Dendritic cell treated with granulocyte-macrophage colony-stimulating factor and Interleukin-4, amounts not matched to agents 40 ng/mL and 50 ng/mL, for 4 days (primary cell): ENCODE measurements at regions not wholly inside any gene's neighbourhood (a gene's known extent, or its start where the extent isn't known, plus 50 kb on each side); places are given as distances from the start of the nearest gene placed in this dataset.
"Not testable (repeated sequence)": the region's sequence is repeated elsewhere in the genome, so short reads cannot be mapped to it uniquely, and the experiment has no call there.

ENCODE experiments used
- H3K27ac Mint-ChIP-seq: one replicate; pipeline ENCODE4 v1.8.0; 2022; ENCODE audit warnings: mild to moderate bottlenecking, mixed read lengths
- H3K27me3 Mint-ChIP-seq: one replicate; pipeline ENCODE4 v1.8.0; 2022; ENCODE audit warnings: mild to moderate bottlenecking, mixed read lengths
- H3K36me3 Mint-ChIP-seq: one replicate; pipeline ENCODE4 v1.8.0; 2022; ENCODE audit warnings: low read depth, mixed read lengths
- H3K4me1 Mint-ChIP-seq: one replicate; pipeline ENCODE4 v1.8.0; 2022; ENCODE audit warnings: low read depth, mixed read lengths
- H3K4me3 Mint-ChIP-seq: one replicate; pipeline ENCODE4 v1.8.0; 2022; ENCODE audit warnings: mild to moderate bottlenecking, moderate library complexity, mixed read lengths
- H3K9me3 Mint-ChIP-seq: one replicate; pipeline ENCODE4 v1.8.0; 2022; ENCODE audit warnings: mixed read lengths
- intact Hi-C: fragments of 100-400 bp; cut with micrococcal nuclease; formaldehyde crosslinking; loops from one replicate; pipeline ENCODE4 v1.15.0; 2022

DNA sequence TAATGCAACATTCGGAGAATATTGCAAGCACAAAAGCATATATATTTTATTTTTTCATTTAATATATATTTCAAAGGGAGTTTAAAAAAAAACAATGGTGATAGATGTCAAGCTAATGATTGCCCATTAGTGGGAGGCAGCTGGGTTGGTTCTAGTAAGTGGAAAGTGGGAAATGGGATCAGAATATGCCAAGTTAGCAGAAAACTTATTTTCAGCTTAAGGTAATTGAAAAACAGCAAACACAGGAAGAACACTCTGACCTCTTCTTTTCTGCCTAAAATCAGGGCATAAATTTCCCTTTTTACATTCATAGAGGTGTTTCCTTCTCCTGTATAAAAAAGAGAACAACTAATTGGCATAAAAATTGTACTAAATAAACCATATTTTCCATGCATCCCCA lies 535.3 kb upstream of the SYT4 start:
- H3K27me3 Mint-ChIP-seq, result no peaks in the 10 kb centered on the region
- intact Hi-C loops, result no loop called here
- H3K27ac Mint-ChIP-seq, result no peak overlapping the region
- peaks cover under 1% of the 10 kb centered on the region for H3K9me3 Mint-ChIP-seq
- H3K4me1 Mint-ChIP-seq, result no peaks in the 10 kb centered on the region
- H3K36me3 Mint-ChIP-seq, result no peaks in the 10 kb centered on the region
- H3K4me3 Mint-ChIP-seq, result no peak overlapping the region

DNA sequence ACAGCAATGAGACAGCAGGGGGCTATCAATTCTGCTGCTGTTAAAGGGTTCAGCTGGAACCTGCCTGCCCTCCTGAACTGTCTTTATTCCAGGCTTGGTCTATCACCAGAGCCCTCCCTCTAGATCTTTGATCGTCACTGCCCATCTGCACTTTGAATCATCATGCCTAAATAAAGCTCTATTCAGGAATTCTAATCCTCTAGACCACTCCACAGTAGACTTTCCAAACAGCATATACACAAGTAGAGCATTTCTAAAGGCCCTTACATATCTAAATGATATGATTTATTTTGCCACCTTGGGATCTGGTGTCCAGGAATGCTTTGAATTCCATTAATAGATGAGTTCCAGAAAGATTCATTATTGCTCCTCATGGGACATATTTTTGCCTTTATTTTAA lies 542.1 kb upstream of the SYT4 start:
- no peak overlapping the region for H3K4me3 Mint-ChIP-seq
- H3K36me3 Mint-ChIP-seq, result no peaks in the 10 kb centered on the region
- intact Hi-C loops, result no loop called here
- no peaks in the 10 kb centered on the region for H3K27me3 Mint-ChIP-seq
- H3K4me1 Mint-ChIP-seq, result no peaks in the 10 kb centered on the region
- H3K9me3 Mint-ChIP-seq, result peaks cover 9% of the 10 kb centered on the region
- no peak overlapping the region for H3K27ac Mint-ChIP-seq

DNA sequence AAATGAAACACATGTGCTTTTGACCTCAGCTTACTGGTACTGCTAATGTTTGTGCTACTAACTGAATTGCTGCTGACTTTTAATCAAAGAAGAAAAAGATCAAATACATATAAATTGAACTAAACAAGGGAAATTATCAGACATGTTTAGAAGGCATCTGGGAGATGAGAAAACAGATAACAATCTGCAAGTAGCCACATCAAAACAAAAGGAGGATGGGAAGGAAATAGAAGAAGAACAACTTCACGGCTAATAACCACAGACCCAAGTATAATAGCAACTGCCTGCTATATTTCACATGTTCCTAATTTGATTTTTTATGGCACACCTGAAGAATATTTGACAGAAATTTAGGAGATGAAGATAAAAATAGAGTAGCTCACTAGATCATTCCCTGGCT lies 542.6 kb upstream of the SYT4 start:
- H3K27ac Mint-ChIP-seq, result no peak overlapping the region
- no peak overlapping the region for H3K4me3 Mint-ChIP-seq
- H3K36me3 Mint-ChIP-seq, result no peaks in the 10 kb centered on the region
- peaks cover 9% of the 10 kb centered on the region for H3K9me3 Mint-ChIP-seq
- no peaks in the 10 kb centered on the region for H3K4me1 Mint-ChIP-seq
- intact Hi-C loops, result no loop called here
- H3K27me3 Mint-ChIP-seq, result no peaks in the 10 kb centered on the region

DNA sequence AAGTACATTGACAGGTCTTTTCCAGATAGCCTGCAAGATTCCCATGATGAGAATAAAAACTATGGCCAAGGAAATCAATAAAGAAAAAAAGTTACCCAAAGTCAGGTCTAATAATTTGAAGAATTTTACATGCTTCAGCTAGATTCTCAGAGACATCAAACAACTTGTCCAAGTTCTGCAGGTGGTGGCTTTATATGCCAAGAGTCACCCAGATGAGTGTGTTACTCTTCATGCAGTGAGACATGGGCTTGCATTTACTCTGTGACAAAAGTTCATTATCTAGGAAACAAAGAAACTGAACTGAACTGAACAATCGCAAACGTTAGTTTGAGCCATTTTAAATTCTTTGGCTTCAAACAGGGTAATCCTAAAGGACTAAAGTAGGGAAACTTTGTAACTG lies 548.5 kb upstream of the SYT4 start:
- no peaks in the 10 kb centered on the region for H3K9me3 Mint-ChIP-seq
- H3K36me3 Mint-ChIP-seq, result no peaks in the 10 kb centered on the region
- H3K27ac Mint-ChIP-seq, result no peak overlapping the region
- no peaks in the 10 kb centered on the region for H3K4me1 Mint-ChIP-seq
- intact Hi-C loops, result no loop called here
- H3K4me3 Mint-ChIP-seq, result no peak overlapping the region
- no peaks in the 10 kb centered on the region for H3K27me3 Mint-ChIP-seq

DNA sequence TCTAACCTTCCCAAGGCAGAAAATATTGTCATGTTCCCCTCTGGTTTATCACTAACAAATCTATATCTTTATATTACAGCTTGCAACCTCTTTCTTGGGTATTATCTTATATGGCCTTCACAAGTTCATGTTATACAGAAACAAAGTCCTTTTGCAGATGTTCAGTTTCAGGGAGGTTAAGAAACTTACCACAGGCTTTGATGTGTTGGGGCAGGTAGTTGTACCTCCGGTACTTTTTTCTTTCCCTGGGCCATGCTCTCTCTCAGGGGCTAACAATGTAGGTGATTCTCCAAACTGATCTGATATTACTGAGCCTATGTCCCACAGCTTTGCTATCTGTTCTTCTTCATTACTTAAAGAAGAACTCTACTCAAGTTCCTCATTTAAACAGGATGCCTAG lies 548.9 kb upstream of the SYT4 start:
- Mint-ChIP-seq H3K9me3 (no peaks in the 10 kb centered on the region), H3K27me3 (no peaks in the 10 kb centered on the region)

DNA sequence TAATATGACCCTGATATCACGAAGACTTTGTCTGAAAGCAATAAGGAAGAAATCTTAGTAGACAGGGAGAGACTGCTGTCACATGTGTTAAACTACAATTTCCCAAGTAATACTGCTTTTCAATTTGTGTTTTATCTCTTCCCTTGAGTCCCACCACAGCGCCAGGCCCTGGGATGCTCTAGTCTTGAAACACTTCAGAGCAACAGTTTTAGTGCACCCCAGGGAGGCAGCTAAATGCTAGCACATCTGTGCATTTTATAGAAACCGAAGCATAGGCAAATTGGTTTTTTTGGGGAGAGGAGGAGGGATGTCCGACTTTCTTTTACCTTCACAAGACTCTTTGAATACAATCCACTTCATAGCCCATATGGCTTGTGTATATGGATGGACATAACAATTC lies 550.0 kb upstream of the SYT4 start:
- no peaks in the 10 kb centered on the region for H3K27me3 Mint-ChIP-seq
- H3K4me1 Mint-ChIP-seq, result no peaks in the 10 kb centered on the region
- no peak overlapping the region for H3K27ac Mint-ChIP-seq
- H3K36me3 Mint-ChIP-seq, result no peaks in the 10 kb centered on the region
- intact Hi-C loops, result no loop called here
- no peak overlapping the region for H3K4me3 Mint-ChIP-seq
- H3K9me3 Mint-ChIP-seq, result no peaks in the 10 kb centered on the region

More for the DNA sequence above, 548.9 kb upstream of the SYT4 start:
- intact Hi-C loops, result no loop called here
- no peak overlapping the region for H3K4me3 Mint-ChIP-seq
- H3K4me1 Mint-ChIP-seq, result no peaks in the 10 kb centered on the region
- H3K36me3 Mint-ChIP-seq, result no peaks in the 10 kb centered on the region
- no peak overlapping the region for H3K27ac Mint-ChIP-seq

DNA sequence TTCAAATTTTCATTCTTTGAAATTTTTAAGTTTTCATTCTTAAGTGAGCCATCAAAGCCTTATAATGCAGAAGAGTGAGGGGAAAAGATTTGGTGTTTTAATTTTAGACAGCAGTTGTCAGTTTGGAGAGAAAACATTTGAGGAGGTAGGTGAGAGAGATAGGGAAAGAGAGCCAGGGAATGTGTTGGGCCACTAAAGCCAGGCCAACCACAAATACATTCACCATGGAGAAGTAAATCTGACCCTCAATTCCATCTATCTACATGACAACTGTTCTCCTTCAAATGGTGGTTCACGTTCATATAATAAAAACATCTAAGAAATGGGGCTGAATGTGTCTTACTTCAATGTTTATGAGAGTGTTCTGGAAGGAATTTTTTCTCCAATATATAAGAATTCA lies 553.0 kb upstream of the SYT4 start:
- no peaks in the 10 kb centered on the region for H3K36me3 Mint-ChIP-seq
- H3K4me1 Mint-ChIP-seq, result no peaks in the 10 kb centered on the region
- H3K27me3 Mint-ChIP-seq, result no peaks in the 10 kb centered on the region
- H3K27ac Mint-ChIP-seq, result no peak overlapping the region
- H3K4me3 Mint-ChIP-seq, result no peak overlapping the region
- intact Hi-C loops, result no loop called here
- H3K9me3 Mint-ChIP-seq, result no peaks in the 10 kb centered on the region

DNA sequence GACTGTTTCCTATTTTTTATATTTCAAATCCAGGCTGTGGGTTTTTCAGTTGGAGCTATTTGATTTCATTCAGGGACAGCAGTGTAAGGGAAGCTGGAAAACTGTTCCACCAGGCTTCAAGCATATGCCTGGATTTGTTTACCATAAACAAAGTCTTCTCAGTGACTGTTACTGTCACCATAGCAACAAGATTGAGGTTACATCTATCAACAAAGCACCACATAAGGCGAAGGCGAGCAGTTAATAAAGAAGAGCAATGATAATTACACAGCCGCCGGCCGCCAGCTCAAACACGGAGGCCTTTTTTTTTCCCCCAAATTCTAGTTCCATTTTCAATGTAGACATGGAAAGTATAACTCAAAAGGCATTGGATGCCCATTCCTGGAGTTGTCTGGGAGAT lies 553.7 kb upstream of the SYT4 start:
- no peak overlapping the region for H3K27ac Mint-ChIP-seq
- no peaks in the 10 kb centered on the region for H3K36me3 Mint-ChIP-seq
- no peaks in the 10 kb centered on the region for H3K27me3 Mint-ChIP-seq
- no peak overlapping the region for H3K4me3 Mint-ChIP-seq
- intact Hi-C loops, result no loop called here
- H3K9me3 Mint-ChIP-seq, result no peaks in the 10 kb centered on the region
- no peaks in the 10 kb centered on the region for H3K4me1 Mint-ChIP-seq

DNA sequence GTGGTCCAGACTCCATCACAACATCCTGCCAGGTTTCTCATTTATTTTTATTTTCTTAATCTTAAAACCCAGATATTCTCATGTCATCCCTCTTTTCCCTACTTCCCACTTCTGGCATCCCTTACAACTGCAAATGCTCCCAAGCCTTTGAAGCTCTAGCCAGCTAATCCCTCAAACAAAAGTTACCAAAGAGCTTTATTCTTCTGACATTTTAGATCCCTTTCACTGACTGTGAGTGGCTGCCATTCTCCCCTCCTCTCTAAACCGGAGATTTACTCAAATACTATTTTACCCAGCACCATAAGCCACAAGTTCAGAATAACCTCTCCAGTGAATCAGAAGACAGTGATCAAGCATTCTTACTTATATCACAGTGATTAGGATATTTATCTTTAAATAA lies 569.0 kb upstream of the SYT4 start:
- intact Hi-C loops, result no loop called here
- Mint-ChIP-seq H3K27ac (no peak overlapping the region), H3K4me1 (no peaks in the 10 kb centered on the region), H3K36me3 (no peaks in the 10 kb centered on the region), H3K4me3 (no peak overlapping the region), H3K27me3 (no peaks in the 10 kb centered on the region), H3K9me3 (peaks cover 7% of the 10 kb centered on the region)

DNA sequence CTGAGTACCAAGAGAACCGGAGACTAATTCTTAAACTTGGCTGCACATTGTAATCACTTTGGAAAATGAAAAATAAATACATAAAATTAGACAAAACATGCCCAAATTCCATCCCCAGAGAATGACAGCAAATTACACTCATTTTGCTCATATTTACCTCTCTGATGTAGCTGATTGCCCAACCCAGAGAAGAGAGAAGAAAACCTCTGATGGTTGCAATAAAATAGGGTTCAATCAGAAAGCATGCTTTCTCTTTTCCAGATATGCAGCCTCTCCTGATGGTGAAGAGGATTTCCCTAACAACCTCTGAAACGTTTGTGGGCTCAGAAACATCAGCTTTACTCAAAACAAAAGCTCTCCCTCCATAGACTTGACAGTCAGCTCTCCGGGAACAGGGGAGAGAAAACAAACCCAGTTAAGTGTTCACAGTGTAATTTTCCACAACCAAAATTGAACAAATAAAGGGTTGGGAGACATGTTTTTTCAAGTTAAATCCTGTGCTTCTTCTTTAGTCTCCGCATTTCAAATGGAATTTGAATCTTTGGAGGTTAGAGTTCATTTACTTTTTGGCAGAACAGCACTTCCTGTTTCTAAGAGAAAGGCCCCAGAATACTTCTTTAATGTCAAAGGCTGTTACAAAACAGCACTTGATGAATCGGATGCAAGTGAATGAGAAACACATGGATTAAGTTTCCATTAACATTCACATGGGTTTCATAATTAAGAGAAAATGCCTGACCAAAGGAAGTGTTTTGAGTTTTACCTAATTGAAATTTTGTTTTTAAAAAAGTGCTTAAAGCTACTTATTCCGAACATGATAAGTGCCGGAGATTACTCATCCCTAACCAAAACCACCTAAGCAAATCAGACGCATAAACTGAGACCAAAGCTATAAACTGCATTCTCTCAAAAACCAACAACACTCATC lies 570.1 kb upstream of the SYT4 start:
- intact Hi-C loops, result no loop called here
- no peak overlapping the region for H3K27ac Mint-ChIP-seq
- H3K4me3 Mint-ChIP-seq, result no peak overlapping the region
- H3K9me3 Mint-ChIP-seq, result peaks cover 7% of the 10 kb centered on the region
- H3K4me1 Mint-ChIP-seq, result no peaks in the 10 kb centered on the region
- no peaks in the 10 kb centered on the region for H3K27me3 Mint-ChIP-seq
- no peaks in the 10 kb centered on the region for H3K36me3 Mint-ChIP-seq

DNA sequence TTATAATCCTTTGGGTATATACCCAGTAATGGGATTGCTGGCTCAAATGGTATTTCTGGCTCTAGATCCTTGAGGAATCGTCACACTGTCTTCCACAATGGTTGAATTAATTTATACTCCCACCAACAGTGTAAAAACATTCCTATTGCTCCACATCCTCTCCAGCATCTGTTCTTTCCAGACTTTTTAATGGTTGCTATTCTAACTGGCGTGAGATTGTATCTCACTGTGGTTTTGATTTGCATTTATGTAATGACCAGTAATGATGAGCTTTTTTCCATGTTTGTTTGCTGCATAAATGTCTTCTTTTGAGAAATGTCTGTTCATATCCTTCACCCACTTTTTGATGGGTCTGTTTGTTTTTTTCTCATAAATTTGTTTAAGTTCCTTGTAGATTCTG lies 572.5 kb upstream of the SYT4 start:
- not testable (repeated sequence) for H3K4me3 Mint-ChIP-seq

DNA sequence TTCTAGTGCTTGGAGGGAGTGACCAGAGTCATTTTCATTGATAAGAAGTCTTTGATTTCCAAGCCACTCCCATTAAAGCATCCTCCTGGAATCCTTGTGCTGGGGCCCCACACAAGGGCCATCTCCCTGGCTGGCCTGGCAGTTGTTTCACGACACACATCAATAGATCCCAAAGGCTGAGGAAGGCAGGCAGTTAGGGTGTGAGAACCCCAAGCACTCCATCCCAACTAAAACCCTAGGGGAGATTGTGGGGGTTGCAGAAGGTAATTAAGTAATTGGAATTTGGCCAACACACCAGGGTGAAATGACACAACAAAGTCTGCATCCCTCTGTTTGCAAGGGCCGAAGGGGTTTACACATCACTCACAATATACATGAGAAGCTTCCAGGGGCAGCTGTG lies 578.1 kb upstream of the SYT4 start:
- H3K4me3 Mint-ChIP-seq, result no peak overlapping the region
- intact Hi-C loops, result no loop called here
- H3K9me3 Mint-ChIP-seq, result peaks cover 15% of the 10 kb centered on the region
- H3K27ac Mint-ChIP-seq, result no peak overlapping the region
- H3K4me1 Mint-ChIP-seq, result no peaks in the 10 kb centered on the region
- H3K36me3 Mint-ChIP-seq, result no peaks in the 10 kb centered on the region
- H3K27me3 Mint-ChIP-seq, result no peaks in the 10 kb centered on the region

More for the DNA sequence above, 572.5 kb upstream of the SYT4 start:
- H3K36me3 Mint-ChIP-seq, H3K4me1 Mint-ChIP-seq, H3K27ac Mint-ChIP-seq, intact Hi-C loops, H3K27me3 Mint-ChIP-seq: not testable (repeated sequence)
- peaks cover 21% of the 10 kb centered on the region for H3K9me3 Mint-ChIP-seq

DNA sequence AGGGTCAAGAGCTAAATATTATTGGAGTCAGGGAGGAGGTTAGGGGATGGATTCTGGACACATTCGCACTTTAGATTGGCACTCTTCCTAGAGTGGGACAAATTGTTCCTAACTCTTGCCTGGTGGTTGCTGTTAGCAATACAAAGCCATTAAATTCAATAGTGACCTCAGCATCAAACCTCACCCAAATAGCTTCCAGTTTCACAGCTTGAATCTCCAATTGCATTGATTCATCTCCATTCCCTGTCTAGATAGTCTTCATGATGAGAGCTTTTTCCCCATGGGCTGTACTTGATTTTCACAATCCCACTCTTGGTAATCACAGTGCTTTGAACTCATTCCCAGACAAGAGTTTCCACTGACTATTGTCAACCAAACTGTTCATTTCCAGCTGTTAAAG lies 585.9 kb upstream of the SYT4 start:
- no peak overlapping the region for H3K4me3 Mint-ChIP-seq
- no peaks in the 10 kb centered on the region for H3K36me3 Mint-ChIP-seq
- no peaks in the 10 kb centered on the region for H3K27me3 Mint-ChIP-seq
- H3K27ac Mint-ChIP-seq, result no peak overlapping the region
- no peaks in the 10 kb centered on the region for H3K4me1 Mint-ChIP-seq
- peaks cover 6% of the 10 kb centered on the region for H3K9me3 Mint-ChIP-seq
- intact Hi-C loops, result no loop called here

DNA sequence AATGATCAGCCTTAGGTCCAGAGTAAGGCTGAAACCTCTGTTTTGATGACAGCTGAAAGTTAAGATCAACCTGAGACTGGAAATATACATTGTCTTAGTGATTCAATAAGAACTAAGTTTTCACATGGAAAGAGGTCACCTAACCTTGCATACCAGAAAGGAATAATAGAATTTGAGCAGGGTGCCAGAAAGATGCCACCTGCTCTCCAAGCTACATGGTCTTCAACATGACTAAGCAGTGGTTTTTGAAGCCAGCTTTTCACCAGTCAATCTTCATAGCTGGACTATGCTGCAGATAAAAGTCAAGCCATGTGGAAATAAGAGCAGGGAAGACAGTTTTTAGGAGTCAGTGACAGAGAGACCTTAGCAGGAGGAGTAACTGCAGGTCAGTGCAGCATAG lies 589.4 kb upstream of the SYT4 start:
- no peak overlapping the region for H3K4me3 Mint-ChIP-seq
- no peaks in the 10 kb centered on the region for H3K36me3 Mint-ChIP-seq
- no peaks in the 10 kb centered on the region for H3K9me3 Mint-ChIP-seq
- no peak overlapping the region for H3K27ac Mint-ChIP-seq
- intact Hi-C loops, result no loop called here
- H3K4me1 Mint-ChIP-seq, result no peaks in the 10 kb centered on the region
- H3K27me3 Mint-ChIP-seq, result no peaks in the 10 kb centered on the region

DNA sequence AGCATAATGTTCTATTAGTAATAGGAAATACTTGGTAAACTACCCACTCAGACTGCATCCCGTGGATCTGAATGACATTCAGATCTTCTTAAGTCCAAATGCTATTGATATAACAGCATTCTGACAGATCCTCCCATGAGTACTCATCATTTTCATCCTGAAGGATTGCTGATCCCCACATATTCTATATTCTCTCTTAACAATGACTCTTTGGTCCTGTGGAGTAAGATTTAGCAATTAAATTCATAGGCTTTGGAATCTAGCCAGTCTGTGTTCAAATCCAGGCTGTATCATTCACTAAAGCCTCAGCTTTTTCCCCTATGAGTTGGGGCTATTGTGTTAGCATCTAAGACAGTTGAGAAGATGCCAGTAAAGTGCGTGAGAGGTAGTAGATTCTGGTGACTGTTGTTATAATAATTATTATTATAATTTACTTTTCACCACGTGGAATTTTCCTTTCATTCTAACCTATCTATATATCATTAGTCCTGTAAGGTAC lies 591.3 kb upstream of the SYT4 start:
- intact Hi-C loops, result no loop called here
- H3K4me1 Mint-ChIP-seq, result no peaks in the 10 kb centered on the region
- no peaks in the 10 kb centered on the region for H3K9me3 Mint-ChIP-seq
- no peak overlapping the region for H3K4me3 Mint-ChIP-seq
- no peaks in the 10 kb centered on the region for H3K36me3 Mint-ChIP-seq
- H3K27me3 Mint-ChIP-seq, result no peaks in the 10 kb centered on the region
- no peak overlapping the region for H3K27ac Mint-ChIP-seq
